22Rv1 (cell line): ENCODE measurements at regions not wholly inside any gene's neighbourhood (a gene's known extent, or its start where the extent isn't known, plus 50 kb on each side); places are given as distances from the start of the nearest gene placed in this dataset.

Source experiments
- ZFX ChIP-seq: fragments of 450-650 bp; IDR thresholded peaks from 2 replicates; pipeline ENCODE4 v1.6.1; 2017; ENCODE audit warnings: antibody characterized with exemption, borderline replicate concordance
- TF ChIP-seq, protein P1 (sequence below): fragments of 450-650 bp; IDR thresholded peaks from 2 replicates; pipeline ENCODE4 v1.5.1; 2017; ENCODE audit warnings: mild to moderate bottlenecking

DNA sequence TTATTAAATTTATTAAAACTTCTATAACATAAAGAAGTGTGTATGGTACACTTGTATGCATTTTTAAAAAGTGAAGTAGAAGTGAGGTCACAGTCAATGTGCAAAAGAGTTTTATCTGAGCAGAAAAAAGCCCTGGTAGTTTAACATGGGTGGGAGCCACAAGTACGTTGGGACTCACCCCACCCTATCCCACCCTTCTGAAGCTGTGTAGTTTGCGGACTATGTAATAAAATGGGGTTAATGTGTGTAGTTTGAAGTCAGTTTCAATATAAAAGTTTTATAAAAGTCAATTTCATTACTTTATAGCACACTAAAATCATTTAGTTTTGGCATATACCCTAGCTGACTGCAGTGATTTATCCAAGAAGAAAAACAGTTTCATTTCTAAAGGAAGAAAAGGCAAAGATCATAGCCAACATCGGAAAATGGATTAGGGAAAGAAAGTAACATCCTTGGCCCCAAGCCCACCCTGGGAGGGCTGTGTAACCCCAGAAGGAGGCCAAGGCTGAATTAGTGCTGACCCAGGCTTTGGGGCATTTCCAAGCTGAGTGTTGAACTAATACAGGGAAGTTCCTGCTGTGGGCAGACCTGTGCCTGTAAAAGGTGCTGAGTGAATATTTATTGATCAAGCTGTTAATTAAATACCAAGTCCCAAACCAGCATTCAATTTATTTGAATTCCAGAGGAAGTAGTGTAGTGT lies 398.6 kb upstream of the ADAMTSL1 start:
- TF ChIP-seq, protein P1, sequence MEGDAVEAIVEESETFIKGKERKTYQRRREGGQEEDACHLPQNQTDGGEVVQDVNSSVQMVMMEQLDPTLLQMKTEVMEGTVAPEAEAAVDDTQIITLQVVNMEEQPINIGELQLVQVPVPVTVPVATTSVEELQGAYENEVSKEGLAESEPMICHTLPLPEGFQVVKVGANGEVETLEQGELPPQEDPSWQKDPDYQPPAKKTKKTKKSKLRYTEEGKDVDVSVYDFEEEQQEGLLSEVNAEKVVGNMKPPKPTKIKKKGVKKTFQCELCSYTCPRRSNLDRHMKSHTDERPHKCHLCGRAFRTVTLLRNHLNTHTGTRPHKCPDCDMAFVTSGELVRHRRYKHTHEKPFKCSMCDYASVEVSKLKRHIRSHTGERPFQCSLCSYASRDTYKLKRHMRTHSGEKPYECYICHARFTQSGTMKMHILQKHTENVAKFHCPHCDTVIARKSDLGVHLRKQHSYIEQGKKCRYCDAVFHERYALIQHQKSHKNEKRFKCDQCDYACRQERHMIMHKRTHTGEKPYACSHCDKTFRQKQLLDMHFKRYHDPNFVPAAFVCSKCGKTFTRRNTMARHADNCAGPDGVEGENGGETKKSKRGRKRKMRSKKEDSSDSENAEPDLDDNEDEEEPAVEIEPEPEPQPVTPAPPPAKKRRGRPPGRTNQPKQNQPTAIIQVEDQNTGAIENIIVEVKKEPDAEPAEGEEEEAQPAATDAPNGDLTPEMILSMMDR = no peak
- TF ChIP-seq ZFX = no peak
